K562 (cell line): ENCODE measurements at regions not wholly inside any gene's neighbourhood (a gene's known extent, or its start where the extent isn't known, plus 50 kb on each side); places are given as distances from the start of the nearest gene placed in this dataset.

ENCODE experiments used
- ATF2 ChIP-seq: sonication (generic); formaldehyde crosslinking; IDR thresholded peaks from 2 replicates; pipeline ENCODE4 v1.8.1; 2022; ENCODE audit warnings: missing genetic modification reagents
- BRD4 ChIP-seq: fragments of 200-600 bp; sonication (generic); IDR thresholded peaks from 2 replicates; pipeline ENCODE4 v1.6.1; 2017; ENCODE audit warnings: inconsistent platforms
- EP300 ChIP-seq: IDR thresholded peaks from 2 replicates; pipeline ENCODE4 v1.6.1; 2012; ENCODE audit warnings: low read length, improper control_type of control experiment
- MAZ ChIP-seq, 2 experiments: fragments of 450-650 bp in 1 of 2; sonication (generic) in 1 of 2; formaldehyde crosslinking; IDR thresholded peaks in 1 of 2; conservative IDR thresholded peaks in 1 of 2; 2 replicates each; pipeline versions ENCODE4 v1.4.0 to v1.5.0; 2020; ENCODE audit warnings: mild to moderate bottlenecking in 1 of 2, missing genetic modification reagents in 1 of 2
- MTA1 ChIP-seq: fragments of 450-650 bp; IDR thresholded peaks from 2 replicates; pipeline ENCODE4 v1.6.1; 2017; ENCODE audit warnings: borderline replicate concordance
- MTA3 ChIP-seq: fragments of 450-650 bp; formaldehyde crosslinking; IDR thresholded peaks from 2 replicates; pipeline ENCODE4 v1.6.1; 2017; ENCODE audit warnings: mild to moderate bottlenecking, borderline replicate concordance
- NRF1 ChIP-seq, 2 experiments: fragments of 450-650 bp; IDR thresholded peaks in 1 of 2; conservative IDR thresholded peaks in 1 of 2; 2 replicates each; pipeline ENCODE4 v1.6.1; 2014; ENCODE audit warnings: mild to moderate bottlenecking in 2 of 2
- POLR2AphosphoS5 ChIP-seq: IDR thresholded peaks from 2 replicates; pipeline ENCODE4 v1.6.1; 2011; ENCODE audit warnings: mild to moderate bottlenecking, low read depth, low read length, moderate library complexity; ENCODE audit not compliant: control insufficient read depth, insufficient read depth
- ZEB2 ChIP-seq: fragments of 450-650 bp; IDR thresholded peaks from 2 replicates; pipeline ENCODE4 v1.6.1; 2016
- ZFX ChIP-seq: sonication (generic); formaldehyde crosslinking; IDR thresholded peaks from 2 replicates; pipeline ENCODE4 v1.8.0; 2022; ENCODE audit warnings: mild to moderate bottlenecking, missing genetic modification reagents, moderate library complexity
- ZNF347 ChIP-seq: fragments of 450-650 bp; formaldehyde crosslinking; IDR thresholded peaks from 2 replicates; pipeline ENCODE4 v1.4.0; 2020; ENCODE audit warnings: low read depth, mild to moderate bottlenecking, moderate library complexity
- ZNF408 ChIP-seq: fragments of 250-450 bp; sonication (Bioruptor Pico); IDR thresholded peaks from 2 replicates; pipeline ENCODE4 v1.4.0; 2020; ENCODE audit warnings: low read depth, mild to moderate bottlenecking, moderate library complexity
- ZNF740 ChIP-seq, 3 experiments: fragments of 200-800 bp in 1 of 3; sonication (Bioruptor generic) in 1 of 3; sonication (generic) in 1 of 3; formaldehyde crosslinking in 1 of 3; IDR thresholded peaks; 2 replicates each; pipeline versions ENCODE4 v1.6.1 to v1.8.0; 2016 to 2022; ENCODE audit warnings: mild to moderate bottlenecking in 2 of 3, missing compliant biosample characterization in 2 of 3, missing genetic modification characterization in 2 of 3, missing genetic modification reagents in 1 of 3

DNA sequence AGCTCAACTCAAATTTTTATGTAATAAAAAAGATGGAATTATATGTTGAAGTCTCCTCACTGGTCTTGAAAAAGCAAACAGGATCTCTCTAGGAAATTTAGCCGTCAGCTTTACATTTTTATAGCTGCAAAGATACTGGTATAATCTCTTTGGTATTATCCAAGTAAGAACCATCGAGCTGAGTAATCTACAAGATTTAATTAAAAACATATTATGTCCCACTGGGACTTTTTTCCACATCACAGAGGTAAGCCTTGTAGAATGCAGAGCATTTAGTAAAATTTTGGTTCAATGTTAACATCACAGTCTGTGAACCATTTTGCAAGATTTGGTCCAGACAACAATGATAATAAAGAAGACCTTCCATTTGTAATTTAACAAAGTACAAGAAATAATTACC is 162.6 kb upstream of the SLC39A10 start:
- TF ChIP-seq ZFX (CRISPR knock-in tag) (no peak), ZNF347 (CRISPR knock-in tag) (no peak), EP300 (no peak), ZNF408 (CRISPR knock-in tag) (no peak), ZEB2 (no peak), MAZ (CRISPR knock-in tag; conservative IDR thresholded peaks at IDR 0.05 in 1 of 2, IDR thresholded peaks at IDR 0.05 in 1 of 2) (no peak), ATF2 (no peak), BRD4 (no peak), NRF1 (conservative IDR thresholded peaks at IDR 0.05 in 1 of 2, IDR thresholded peaks at IDR 0.05 in 1 of 2) (no peak), MTA1 (no peak), POLR2AphosphoS5 (no peak), MTA3 (no peak), ZNF740 (CRISPR knock-in tag; IDR thresholded peaks at IDR 0.05) (no peak), ZNF740 (tag; IDR thresholded peaks at IDR 0.05) (no peak)
